HFFc6 (cell line): ENCODE measurements at regions not wholly inside any gene's neighbourhood (a gene's known extent, or its start where the extent isn't known, plus 50 kb on each side); places are given as distances from the start of the nearest gene placed in this dataset.
A peak's percentile ranks its signal among the peaks of the same experiment; 100 is the strongest.

Source experiments
- DNase-seq: peaks from one replicate; pipeline ENCODE4 v3.0.0-alpha.2; 2018
- H3K27ac Mint-ChIP-seq: 2 replicates; pipeline ENCODE4 v1.8.0; 2020; ENCODE audit warnings: mild to moderate bottlenecking, mixed read lengths
- H3K27me3 Mint-ChIP-seq: 2 replicates; pipeline ENCODE4 v1.8.0; 2021; ENCODE audit warnings: mild to moderate bottlenecking, moderate library complexity, mixed read lengths; ENCODE audit not compliant: insufficient read depth
- H3K36me3 Mint-ChIP-seq: 2 replicates; pipeline ENCODE4 v1.8.0; 2021; ENCODE audit warnings: low read depth, mixed read lengths
- H3K4me1 Mint-ChIP-seq: 2 replicates; pipeline ENCODE4 v1.8.0; 2020; ENCODE audit warnings: low read depth, mixed read lengths
- H3K4me3 Mint-ChIP-seq: 2 replicates; pipeline ENCODE4 v1.8.0; 2020; ENCODE audit warnings: mild to moderate bottlenecking, moderate library complexity, mixed read lengths
- H3K9me3 Mint-ChIP-seq: 2 replicates; pipeline ENCODE4 v1.8.0; 2020; ENCODE audit warnings: mild to moderate bottlenecking, mixed read lengths
- TF ChIP-seq, protein P1 (sequence below): fragments of 200-600 bp; sonication (generic); IDR thresholded peaks from 2 replicates; pipeline ENCODE4 v1.5.0; 2021; ENCODE audit warnings: antibody characterized with exemption, mild to moderate bottlenecking

DNA sequence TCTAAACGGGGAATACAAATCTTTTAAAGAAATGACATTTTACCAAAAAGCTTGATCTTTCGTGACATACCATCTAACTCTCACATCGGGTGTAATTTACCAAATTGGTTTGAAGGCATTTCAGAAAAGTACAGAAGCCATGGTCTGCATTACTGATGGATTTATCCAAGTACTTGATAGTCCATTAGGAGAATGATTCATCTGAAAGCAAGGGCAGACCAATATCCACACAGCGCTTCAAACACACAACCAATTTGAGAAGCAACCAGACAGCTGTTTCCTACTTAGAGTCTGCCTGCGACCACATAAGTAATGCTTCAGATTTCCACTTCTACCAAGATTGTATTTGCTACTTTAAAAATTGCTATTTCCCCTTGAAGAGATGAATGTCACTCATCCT, 697.6 kb upstream of the ALCAM start:
- no peak overlapping the region for H3K4me3 Mint-ChIP-seq
- H3K4me1 Mint-ChIP-seq, result peaks cover 5% of the 10 kb centered on the region
- TF ChIP-seq, protein P1, sequence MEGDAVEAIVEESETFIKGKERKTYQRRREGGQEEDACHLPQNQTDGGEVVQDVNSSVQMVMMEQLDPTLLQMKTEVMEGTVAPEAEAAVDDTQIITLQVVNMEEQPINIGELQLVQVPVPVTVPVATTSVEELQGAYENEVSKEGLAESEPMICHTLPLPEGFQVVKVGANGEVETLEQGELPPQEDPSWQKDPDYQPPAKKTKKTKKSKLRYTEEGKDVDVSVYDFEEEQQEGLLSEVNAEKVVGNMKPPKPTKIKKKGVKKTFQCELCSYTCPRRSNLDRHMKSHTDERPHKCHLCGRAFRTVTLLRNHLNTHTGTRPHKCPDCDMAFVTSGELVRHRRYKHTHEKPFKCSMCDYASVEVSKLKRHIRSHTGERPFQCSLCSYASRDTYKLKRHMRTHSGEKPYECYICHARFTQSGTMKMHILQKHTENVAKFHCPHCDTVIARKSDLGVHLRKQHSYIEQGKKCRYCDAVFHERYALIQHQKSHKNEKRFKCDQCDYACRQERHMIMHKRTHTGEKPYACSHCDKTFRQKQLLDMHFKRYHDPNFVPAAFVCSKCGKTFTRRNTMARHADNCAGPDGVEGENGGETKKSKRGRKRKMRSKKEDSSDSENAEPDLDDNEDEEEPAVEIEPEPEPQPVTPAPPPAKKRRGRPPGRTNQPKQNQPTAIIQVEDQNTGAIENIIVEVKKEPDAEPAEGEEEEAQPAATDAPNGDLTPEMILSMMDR, result no peak
- no peaks in the 10 kb centered on the region for H3K36me3 Mint-ChIP-seq
- H3K27ac Mint-ChIP-seq, result no peak overlapping the region
- H3K27me3 Mint-ChIP-seq, result no peaks in the 10 kb centered on the region
- no peaks in the 10 kb centered on the region for H3K9me3 Mint-ChIP-seq
- no peak for DNase-seq

DNA sequence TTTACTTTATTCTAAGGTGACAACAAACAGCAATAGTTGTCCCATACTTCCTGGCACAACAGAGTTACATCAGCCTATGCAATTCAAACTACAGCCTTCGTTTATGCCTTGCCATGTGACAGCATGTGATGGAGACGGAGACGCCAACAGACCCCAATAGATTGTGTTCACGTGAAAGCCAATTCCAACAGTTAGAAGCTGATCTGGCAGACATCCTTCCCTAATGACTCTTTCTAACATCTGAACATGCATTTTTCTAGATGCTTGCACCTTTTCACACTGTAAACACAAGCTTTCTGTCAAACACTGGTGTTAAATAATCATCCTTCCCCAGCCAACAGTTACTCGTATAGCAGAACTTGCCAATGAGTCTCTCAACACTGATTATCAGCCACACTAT, 694.4 kb upstream of the ALCAM start:
- Mint-ChIP-seq H3K27me3 (no peaks in the 10 kb centered on the region), H3K9me3 (no peaks in the 10 kb centered on the region; the same call in 1 of the 2 replicates), H3K27ac (no peak overlapping the region), H3K36me3 (peaks cover 9% of the 10 kb centered on the region), H3K4me3 (no peak overlapping the region), H3K4me1 (peaks cover 8% of the 10 kb centered on the region)
- TF ChIP-seq, protein P1, result no peak
- DNase-seq, result no peak

DNA sequence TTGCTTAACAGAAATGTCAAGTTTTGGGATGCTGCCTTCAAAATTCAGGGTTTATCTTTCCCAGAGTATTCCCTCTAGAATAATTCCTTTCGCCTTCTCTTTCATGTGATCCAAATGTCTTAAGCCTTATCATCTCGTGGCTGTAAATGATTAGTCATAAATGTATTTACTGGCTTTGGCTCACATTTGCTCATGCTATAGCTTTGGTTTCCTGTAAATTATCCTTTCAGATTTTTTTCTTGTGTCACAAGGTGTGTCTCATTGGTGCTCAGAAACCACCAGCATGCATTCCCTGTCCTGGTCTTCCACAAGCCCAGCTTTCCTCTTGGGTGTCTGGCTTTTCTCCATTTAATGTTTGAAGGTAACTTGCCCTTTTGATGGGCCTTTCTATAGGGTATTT, 692.7 kb upstream of the ALCAM start:
- TF ChIP-seq, protein P1, result no peak
- peaks cover 6% of the 10 kb centered on the region for H3K9me3 Mint-ChIP-seq
- peaks cover 9% of the 10 kb centered on the region for H3K36me3 Mint-ChIP-seq
- no peak for DNase-seq
- peaks cover 8% of the 10 kb centered on the region for H3K4me1 Mint-ChIP-seq
- no peak overlapping the region for H3K27ac Mint-ChIP-seq
- H3K4me3 Mint-ChIP-seq, result no peak overlapping the region
- H3K27me3 Mint-ChIP-seq, result no peaks in the 10 kb centered on the region

DNA sequence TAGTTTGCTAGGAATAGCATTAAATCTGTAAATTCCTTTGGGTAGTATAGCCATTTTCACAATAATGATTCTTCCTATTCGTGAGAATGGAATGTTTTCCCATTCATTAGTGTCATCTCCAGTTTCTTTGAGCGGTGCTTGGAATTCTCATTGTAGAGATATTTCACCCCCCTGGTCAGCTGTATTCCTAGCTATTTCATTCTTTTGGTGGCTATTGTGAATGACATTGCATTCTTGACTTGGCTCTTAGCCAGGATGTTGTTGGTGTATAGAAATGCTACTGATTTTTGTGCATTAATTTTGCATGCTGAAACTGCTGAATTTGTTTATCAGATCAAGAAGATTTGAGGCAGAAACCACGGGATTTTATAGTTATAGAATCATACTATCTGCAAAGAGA, 690.5 kb upstream of the ALCAM start:
- H3K4me1 Mint-ChIP-seq, result peaks cover 8% of the 10 kb centered on the region
- peaks cover 6% of the 10 kb centered on the region for H3K9me3 Mint-ChIP-seq
- TF ChIP-seq, protein P1, result no peak
- no peak overlapping the region for H3K4me3 Mint-ChIP-seq
- no peak overlapping the region for H3K27ac Mint-ChIP-seq
- DNase-seq, result peak; percentile 25
- no peaks in the 10 kb centered on the region for H3K27me3 Mint-ChIP-seq
- peaks cover 9% of the 10 kb centered on the region for H3K36me3 Mint-ChIP-seq

DNA sequence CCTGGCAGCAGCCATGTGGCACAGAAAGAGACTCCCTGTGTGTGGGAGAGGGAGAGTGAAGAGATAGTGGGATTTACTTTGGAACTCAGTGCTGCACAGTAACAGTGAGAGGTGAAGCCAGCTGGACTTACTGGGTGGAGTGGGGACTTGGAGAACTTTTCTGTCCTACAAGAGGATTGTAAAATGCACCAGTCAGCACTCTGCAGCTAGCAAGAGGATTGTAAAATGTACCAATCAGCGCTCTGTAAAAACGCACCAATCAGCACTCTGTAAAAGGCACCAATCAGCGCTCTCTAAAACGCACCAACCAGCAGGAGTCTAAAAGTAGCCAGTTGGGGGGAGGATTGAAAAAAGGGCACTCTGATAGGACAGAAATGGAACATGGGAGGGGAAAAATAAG, 688.8 kb upstream of the ALCAM start:
- H3K27me3 Mint-ChIP-seq, result no peaks in the 10 kb centered on the region
- H3K4me1 Mint-ChIP-seq, result peaks cover 8% of the 10 kb centered on the region
- no peak for DNase-seq
- no peak overlapping the region for H3K4me3 Mint-ChIP-seq
- peaks cover 9% of the 10 kb centered on the region for H3K36me3 Mint-ChIP-seq
- H3K27ac Mint-ChIP-seq, result no peak overlapping the region
- TF ChIP-seq, protein P1, result no peak
- peaks cover 6% of the 10 kb centered on the region for H3K9me3 Mint-ChIP-seq

DNA sequence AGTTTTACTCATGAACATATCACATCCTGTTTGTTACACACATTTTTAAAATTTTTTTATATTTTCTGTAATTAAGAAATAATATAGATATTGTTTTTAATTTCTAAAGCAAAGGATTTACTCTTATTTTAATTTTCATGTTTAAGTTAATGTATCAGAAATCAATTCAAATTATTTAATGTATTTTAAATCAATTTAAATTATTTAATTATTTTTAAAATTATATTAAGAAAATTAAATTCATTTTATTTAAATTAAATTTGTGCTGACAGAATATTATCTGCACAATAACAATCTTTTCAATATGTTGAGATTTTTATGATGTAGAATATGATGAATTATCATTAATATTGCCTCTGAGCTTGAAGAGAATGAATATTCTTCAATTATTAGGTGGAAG, 681.2 kb upstream of the ALCAM start:
- TF ChIP-seq, protein P1, result no peak
- no peak for DNase-seq
- no peaks in the 10 kb centered on the region for H3K36me3 Mint-ChIP-seq
- H3K4me3 Mint-ChIP-seq, result no peak overlapping the region
- no peaks in the 10 kb centered on the region for H3K9me3 Mint-ChIP-seq
- no peaks in the 10 kb centered on the region for H3K4me1 Mint-ChIP-seq
- H3K27me3 Mint-ChIP-seq, result no peaks in the 10 kb centered on the region
- no peak overlapping the region for H3K27ac Mint-ChIP-seq
